Subcutaneous abdominal adipose tissue (tissue), 5 donors: ENCODE measurements at regions not wholly inside any gene's neighbourhood (a gene's known extent, or its start where the extent isn't known, plus 50 kb on each side); places are given as distances from the start of the nearest gene placed in this dataset.

Source experiments
- H3K27ac ChIP-seq: one replicate; pipeline ENCODE4 v1.7.0; 2013; ENCODE audit warnings: low read depth, mild to moderate bottlenecking, inconsistent platforms, low read length, moderate library complexity
- H3K27me3 ChIP-seq, 5 donors: one replicate each; pipeline ENCODE4 v1.7.0; 2013; ENCODE audit warnings: low read length in 5 of 5, inconsistent platforms in 1 of 5; ENCODE audit not compliant: control insufficient read depth in 5 of 5, insufficient read depth in 4 of 5
- H3K36me3 ChIP-seq, 5 donors: one replicate each; pipeline ENCODE4 v1.7.0; 2013; ENCODE audit warnings: low read length in 5 of 5; ENCODE audit not compliant: control insufficient read depth in 5 of 5, insufficient read depth in 5 of 5
- H3K4me1 ChIP-seq, 5 donors: one replicate each; pipeline ENCODE4 v1.7.0; 2013; ENCODE audit warnings: low read length in 5 of 5, mild to moderate bottlenecking in 3 of 5, moderate library complexity in 1 of 5; ENCODE audit not compliant: control insufficient read depth in 5 of 5, insufficient read depth in 5 of 5
- H3K4me3 ChIP-seq, 5 donors: one replicate each; pipeline ENCODE4 v1.7.0; 2013; ENCODE audit warnings: low read length in 5 of 5, low read depth in 1 of 5
- H3K9ac ChIP-seq, 5 donors: one replicate each; pipeline ENCODE4 v1.7.0; 2013; ENCODE audit warnings: low read length in 5 of 5, mild to moderate bottlenecking in 4 of 5, moderate library complexity in 3 of 5
- H3K9me3 ChIP-seq, 5 donors: one replicate each; pipeline ENCODE4 v1.7.0; 2013; ENCODE audit warnings: low read length in 5 of 5; ENCODE audit not compliant: control insufficient read depth in 5 of 5
- donor health status: healthy.
- donor health status: healthy.
- donor health status: healthy.
- donor health status: healthy.
- donor health status: healthy.

- H3K27ac ChIP-seq, result no peak overlapping the region
- no peak overlapping the region for H3K9ac ChIP-seq
- H3K27me3 ChIP-seq, result no peaks in the 10 kb centered on the region
- H3K4me3 ChIP-seq, result no peak overlapping the region
- H3K36me3 ChIP-seq, result no peaks in the 10 kb centered on the region
- H3K9me3 ChIP-seq, result no peaks in the 10 kb centered on the region
- no peaks in the 10 kb centered on the region for H3K4me1 ChIP-seq
Measured at GRCh38 chr5:44868541-44868940, 59.8 kb downstream of the MRPS30 start.

- Histone ChIP-seq H3K27me3 (no peaks in the 10 kb centered on the region), H3K9me3 (no peaks in the 10 kb centered on the region), H3K27ac (no peak overlapping the region), H3K4me1 (no peaks in the 10 kb centered on the region), H3K9ac (no peak overlapping the region), H3K36me3 (no peaks in the 10 kb centered on the region), H3K4me3 (no peak overlapping the region)
Measured at GRCh38 chr5:44869928-44870327, 61.2 kb downstream of the MRPS30 start.

- Histone ChIP-seq H3K9me3 (no peaks in the 10 kb centered on the region), H3K27ac (no peak overlapping the region), H3K27me3 (no peaks in the 10 kb centered on the region), H3K9ac (no peak overlapping the region), H3K36me3 (no peaks in the 10 kb centered on the region), H3K4me1 (no peaks in the 10 kb centered on the region), H3K4me3 (no peak overlapping the region)
Measured at GRCh38 chr5:44870430-44870829, 61.7 kb downstream of the MRPS30 start.

GRCh38 chr5:44871401-44871800 is 62.7 kb downstream of the MRPS30 start:
- no peak overlapping the region for H3K27ac ChIP-seq
- H3K36me3 ChIP-seq, result no peaks in the 10 kb centered on the region
- no peak overlapping the region for H3K4me3 ChIP-seq
- H3K4me1 ChIP-seq, result peaks cover 0 to 2% (median 0%) of the 10 kb centered on the region in 5 donors
- H3K27me3 ChIP-seq, result no peaks in the 10 kb centered on the region
- H3K9ac ChIP-seq, result no peak overlapping the region
- H3K9me3 ChIP-seq, result no peaks in the 10 kb centered on the region

DNA sequence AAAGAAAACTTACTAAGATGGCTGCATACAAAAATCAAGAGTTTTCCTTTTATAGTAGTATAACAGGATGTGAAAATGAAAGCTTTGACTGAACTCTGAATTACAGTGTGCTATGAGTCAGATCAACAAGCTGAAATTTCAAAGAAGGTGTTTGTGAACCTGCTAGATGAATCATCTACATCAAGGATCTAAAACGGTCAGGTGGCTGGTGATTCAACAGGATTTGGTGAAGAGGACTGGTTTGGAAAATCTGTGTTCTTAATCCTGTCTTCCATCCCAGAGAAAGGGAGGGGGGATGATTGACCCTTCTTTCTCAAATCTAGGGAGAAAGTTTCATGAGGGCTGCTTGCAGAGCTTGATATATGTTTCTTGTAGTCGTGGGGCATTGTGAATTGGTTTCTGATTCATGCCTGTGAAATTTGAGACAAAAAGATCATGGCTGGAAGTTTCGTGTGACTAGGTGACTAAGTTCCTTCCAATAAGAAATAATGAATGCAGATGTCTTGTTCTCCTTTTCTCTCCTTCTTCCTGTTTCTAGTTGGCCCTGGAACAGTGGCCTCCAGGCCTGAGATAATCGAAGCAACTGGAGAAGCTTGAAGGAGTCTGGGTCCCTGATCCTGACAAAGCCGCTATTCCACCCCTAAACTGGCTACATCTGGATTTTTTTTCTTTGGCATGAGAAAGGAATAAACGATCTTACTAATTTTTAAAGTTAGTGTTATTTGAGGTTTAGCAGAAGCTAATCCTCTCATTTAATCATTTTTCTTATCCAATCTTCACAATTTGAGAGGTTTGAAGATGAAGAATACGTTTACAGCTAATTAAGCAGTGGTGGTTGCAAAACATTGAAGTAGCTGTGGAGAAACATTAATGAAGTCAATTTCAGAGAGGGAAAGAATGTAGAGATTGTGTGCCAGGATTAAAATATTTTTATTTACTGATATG is 67.2 kb downstream of the MRPS30 start:
- Histone ChIP-seq H3K9me3 (no peaks in the 10 kb centered on the region), H3K4me3 (no peak overlapping the region), H3K36me3 (no peaks in the 10 kb centered on the region), H3K9ac (no peak overlapping the region), H3K4me1 (peaks cover 0 to 3% (median 0%) of the 10 kb centered on the region in 5 donors), H3K27me3 (no peaks in the 10 kb centered on the region), H3K27ac (no peak overlapping the region)

DNA sequence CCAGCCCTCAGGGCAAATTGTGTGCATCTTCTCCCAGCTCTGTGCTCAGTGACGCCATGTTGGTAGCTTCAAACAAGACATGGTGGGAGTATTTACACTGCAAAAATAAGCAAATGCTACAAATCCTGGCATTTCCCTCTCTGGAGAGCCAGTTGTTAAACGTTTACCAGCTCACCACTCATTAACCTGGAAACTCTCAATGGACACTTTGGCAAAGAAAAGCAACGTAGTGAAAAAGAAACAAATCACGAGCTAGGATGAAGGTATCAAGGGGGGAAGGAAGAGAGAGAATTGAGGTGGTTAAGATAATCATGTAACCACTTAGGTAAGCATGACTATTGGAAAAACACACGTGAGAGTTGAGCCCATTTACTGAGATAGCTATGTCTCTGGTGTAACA is 72.5 kb downstream of the MRPS30 start:
- Histone ChIP-seq H3K4me3 (no peak overlapping the region), H3K36me3 (no peaks in the 10 kb centered on the region), H3K4me1 (peaks cover 0 to 3% (median 0%) of the 10 kb centered on the region in 5 donors), H3K27ac (no peak overlapping the region), H3K9me3 (no peaks in the 10 kb centered on the region), H3K27me3 (no peaks in the 10 kb centered on the region), H3K9ac (no peak overlapping the region)

DNA sequence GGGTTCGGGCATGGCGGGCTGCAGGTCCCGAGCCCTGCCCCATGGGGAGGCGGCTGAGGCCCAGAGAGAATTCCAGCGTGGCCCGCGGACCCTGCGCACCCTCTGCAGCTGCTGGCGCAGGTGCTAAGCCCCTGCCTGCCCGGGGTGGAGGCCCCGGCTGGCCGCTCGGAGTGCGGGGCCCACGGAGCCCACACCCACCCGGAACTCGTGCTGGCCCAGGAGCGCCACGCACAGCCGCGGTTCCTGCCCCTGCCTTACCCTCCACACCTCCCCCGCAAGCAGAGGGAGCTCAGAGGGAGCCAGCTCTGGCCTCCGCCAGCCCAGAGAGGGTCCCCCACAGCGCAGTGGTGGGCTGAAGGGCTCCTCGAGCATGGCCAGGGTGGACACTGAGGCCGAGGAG is 75.3 kb downstream of the MRPS30 start:
- H3K27ac ChIP-seq, result no peak overlapping the region
- H3K9ac ChIP-seq, result no peak overlapping the region
- H3K27me3 ChIP-seq, result no peaks in the 10 kb centered on the region
- H3K36me3 ChIP-seq, result no peaks in the 10 kb centered on the region
- H3K4me1 ChIP-seq, result peaks cover 0 to 3% (median 0%) of the 10 kb centered on the region in 5 donors
- H3K4me3 ChIP-seq, result no peak overlapping the region
- no peaks in the 10 kb centered on the region for H3K9me3 ChIP-seq

GRCh38 chr5:44885903-44886302 is 77.2 kb downstream of the MRPS30 start:
- Histone ChIP-seq H3K27me3 (no peaks in the 10 kb centered on the region), H3K4me3 (no peak overlapping the region), H3K36me3 (no peaks in the 10 kb centered on the region), H3K9me3 (no peaks in the 10 kb centered on the region), H3K9ac (no peak overlapping the region), H3K27ac (no peak overlapping the region), H3K4me1 (no peaks in the 10 kb centered on the region)

- H3K4me3 ChIP-seq, result no peak overlapping the region
- H3K27ac ChIP-seq, result no peak overlapping the region
- no peak overlapping the region for H3K9ac ChIP-seq
- no peaks in the 10 kb centered on the region for H3K9me3 ChIP-seq
- H3K27me3 ChIP-seq, result no peaks in the 10 kb centered on the region
- H3K4me1 ChIP-seq, result no peaks in the 10 kb centered on the region
- H3K36me3 ChIP-seq, result no peaks in the 10 kb centered on the region
Measured at GRCh38 chr5:44887722-44888121, 79.0 kb downstream of the MRPS30 start.

GRCh38 chr5:44888435-44888834 is 79.7 kb downstream of the MRPS30 start:
- Histone ChIP-seq H3K27ac (no peak overlapping the region), H3K9me3 (no peaks in the 10 kb centered on the region), H3K4me3 (no peak overlapping the region), H3K27me3 (no peaks in the 10 kb centered on the region), H3K36me3 (no peaks in the 10 kb centered on the region), H3K9ac (no peak overlapping the region), H3K4me1 (no peaks in the 10 kb centered on the region)
